ENCODE measurements at regions not wholly inside any gene's neighbourhood (a gene's known extent, or its start where the extent isn't known, plus 50 kb on each side); places are given as distances from the start of the nearest gene placed in this dataset.

GRCh38 chr16:89043636-89044417 lies 49.8 kb upstream of the ACSF3 start:
- no peak for DNase-seq (ENCODE audit: low read depth)

Data from LHCN-M2 (cell line).